Gastrocnemius medialis (tissue), 4 donors: ENCODE measurements at regions not wholly inside any gene's neighbourhood (a gene's known extent, or its start where the extent isn't known, plus 50 kb on each side); places are given as distances from the start of the nearest gene placed in this dataset.

Experiments
- ATAC-seq, 2 donors: fragments of 150-250 bp; one replicate each; pipeline ENCODE4 v1.9.1; 2016
- DNase-seq, 2 donors: peaks; one replicate each; pipeline ENCODE4 v3.0.0-alpha.2; 2019
- H3K27ac ChIP-seq, 4 donors: fragments of 200-600 bp; sonication (generic); 1 replicate in 1 of 4; 2 replicates in 3 of 4; pipeline ENCODE4 v1.5.1; 2016 to 2018; ENCODE audit warnings: mild to moderate bottlenecking in 2 of 4, moderate library complexity in 1 of 4
- H3K27me3 ChIP-seq, 3 donors: fragments of 200-600 bp; sonication (generic) in 2 of 3; 1 replicate in 1 of 3; 2 replicates in 2 of 3; pipeline versions ENCODE4 v1.5.1 to v1.6.0; 2016 to 2019; ENCODE audit warnings: mild to moderate bottlenecking in 1 of 3, moderate library complexity in 1 of 3
- H3K36me3 ChIP-seq, 2 donors: fragments of 200-600 bp; sonication (generic) in 1 of 2; one replicate each; pipeline ENCODE4 v1.5.1; 2017 to 2018
- H3K4me1 ChIP-seq, 2 donors: fragments of 200-600 bp; sonication (generic) in 1 of 2; one replicate each; pipeline ENCODE4 v1.5.1; 2016 to 2017; ENCODE audit warnings: mild to moderate bottlenecking in 2 of 2
- H3K4me3 ChIP-seq, 4 donors: fragments of 200-600 bp; sonication (generic) in 3 of 4; 1 replicate in 1 of 4; 2 replicates in 3 of 4; pipeline ENCODE4 v1.5.1; 2016 to 2019; ENCODE audit warnings: mild to moderate bottlenecking in 2 of 4
- H3K9me3 ChIP-seq, 3 donors: fragments of 200-600 bp; sonication (generic) in 2 of 3; 1 replicate in 1 of 3; 2 replicates in 2 of 3; pipeline ENCODE4 v1.5.1; 2016 to 2019
- CTCF ChIP-seq, 5 experiments: fragments of 450-650 bp in 3 of 5; fragments of 200-600 bp in 2 of 5; sonication (generic) in 2 of 5; IDR thresholded peaks in 4 of 5; conservative IDR thresholded peaks in 1 of 5; 1 replicate in 4 of 5; 2 replicates in 1 of 5; pipeline ENCODE4 v1.5.1; 2016 to 2019; ENCODE audit warnings: antibody characterized with exemption in 5 of 5, mild to moderate bottlenecking in 3 of 5, moderate library complexity in 3 of 5
- POLR2A ChIP-seq, 2 donors: fragments of 450-650 bp; IDR thresholded peaks; one replicate each; pipeline ENCODE4 v1.6.1; 2017; ENCODE audit warnings: antibody characterized with exemption in 2 of 2, mild to moderate bottlenecking in 2 of 2, moderate library complexity in 2 of 2
- in situ Hi-C, 4 donors: fragments of 200-750 bp; cut with MboI; loops; one replicate each; pipeline versions ENCODE4 v1.15.0 to v1.8.0; 2017; ENCODE audit warnings: low sequenced_read_pairs in 4 of 4
- intact Hi-C: fragments of 100-400 bp; cut with DNase I; formaldehyde crosslinking; loops from one replicate; pipeline ENCODE4 v1.15.1; 2023; ENCODE audit warnings: low total_unique reads

- no peaks in the 10 kb centered on the region for H3K9me3 ChIP-seq
- no peak overlapping the region for H3K27ac ChIP-seq
- in situ Hi-C loops, result no loop called here
- no peak for ATAC-seq
- DNase-seq, result no peak
- H3K4me1 ChIP-seq, result no peaks in the 10 kb centered on the region
- no peaks in the 10 kb centered on the region for H3K27me3 ChIP-seq
- H3K36me3 ChIP-seq, result no peaks in the 10 kb centered on the region
- TF ChIP-seq POLR2A (IDR thresholded peaks at IDR 0.05), result no peak
- H3K4me3 ChIP-seq, result no peak overlapping the region
- intact Hi-C loops, result no loop called here
These were observed 106.7 kb upstream of the NANOGP8 start for GRCh38 chr15:35191783-35192182.

- TF ChIP-seq POLR2A (IDR thresholded peaks at IDR 0.05) (no peak), CTCF (IDR thresholded peaks at IDR 0.05 in 4 of 5, conservative IDR thresholded peaks at IDR 0.05 in 1 of 5) (no peak)
- in situ Hi-C loops (no loop called here), intact Hi-C loops (no loop called here)
- Histone ChIP-seq H3K9me3 (no peaks in the 10 kb centered on the region), H3K27me3 (no peaks in the 10 kb centered on the region), H3K4me1 (no peaks in the 10 kb centered on the region), H3K27ac (no peak overlapping the region), H3K4me3 (no peak overlapping the region), H3K36me3 (no peaks in the 10 kb centered on the region)
- ATAC-seq (no peak), DNase-seq (no peak)
These were observed 101.3 kb upstream of the NANOGP8 start for GRCh38 chr15:35186346-35186745.

- no peak for ATAC-seq
These were observed 99.6 kb upstream of the NANOGP8 start for GRCh38 chr15:35184646-35185045.

GRCh38 chr15:35182841-35183479, 97.9 kb upstream of the NANOGP8 start:
- ATAC-seq (no peak), DNase-seq (no peak)
- Histone ChIP-seq H3K9me3 (no peaks in the 10 kb centered on the region), H3K27ac (no peak overlapping the region), H3K4me3 (no peak overlapping the region), H3K36me3 (no peaks in the 10 kb centered on the region), H3K27me3 (no peaks in the 10 kb centered on the region), H3K4me1 (no peaks in the 10 kb centered on the region)
- intact Hi-C loops (no loop called here), in situ Hi-C loops (no loop called here)
- no peak for TF ChIP-seq CTCF (IDR thresholded peaks at IDR 0.05 in 4 of 5, conservative IDR thresholded peaks at IDR 0.05 in 1 of 5)
- no peak for TF ChIP-seq POLR2A (IDR thresholded peaks at IDR 0.05)

More at GRCh38 chr15:35184646-35185045, 99.6 kb upstream of the NANOGP8 start:
- Histone ChIP-seq H3K27ac (no peak overlapping the region), H3K4me3 (no peak overlapping the region), H3K36me3 (no peaks in the 10 kb centered on the region), H3K4me1 (no peaks in the 10 kb centered on the region), H3K9me3 (no peaks in the 10 kb centered on the region), H3K27me3 (no peaks in the 10 kb centered on the region)
- in situ Hi-C loops, result no loop called here
- intact Hi-C loops, result no loop called here
- TF ChIP-seq POLR2A (IDR thresholded peaks at IDR 0.05) (no peak), CTCF (IDR thresholded peaks at IDR 0.05 in 4 of 5, conservative IDR thresholded peaks at IDR 0.05 in 1 of 5) (no peak)
- DNase-seq, result no peak

DNA sequence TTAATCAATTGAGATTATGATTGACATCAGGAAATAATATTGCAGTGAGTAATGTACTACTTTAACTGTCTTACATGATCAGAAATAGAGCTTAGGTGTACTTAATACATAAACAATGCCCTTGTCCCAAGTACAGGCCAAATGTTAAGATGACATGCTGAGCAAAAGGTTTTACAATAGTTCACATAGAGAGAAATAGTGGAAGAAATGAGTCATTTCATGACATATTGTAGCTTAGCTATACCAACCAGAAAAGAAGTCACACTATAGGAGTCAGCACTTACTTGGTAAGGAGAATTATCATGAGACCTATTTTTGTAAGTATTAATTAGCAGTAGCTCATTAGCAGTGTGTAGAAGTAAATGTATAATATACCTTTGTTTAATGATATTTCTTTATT, 96.4 kb upstream of the NANOGP8 start:
- Histone ChIP-seq H3K4me1 (no peaks in the 10 kb centered on the region), H3K9me3 (no peaks in the 10 kb centered on the region), H3K27ac (no peak overlapping the region), H3K36me3 (no peaks in the 10 kb centered on the region), H3K4me3 (no peak overlapping the region), H3K27me3 (no peaks in the 10 kb centered on the region)
- DNase-seq (no peak), ATAC-seq (no peak)
- intact Hi-C loops (no loop called here), in situ Hi-C loops (no loop called here)
- no peak for TF ChIP-seq POLR2A (IDR thresholded peaks at IDR 0.05)
- TF ChIP-seq CTCF (IDR thresholded peaks at IDR 0.05 in 4 of 5, conservative IDR thresholded peaks at IDR 0.05 in 1 of 5), result no peak
